Psoas muscle (tissue), 7 donors: ENCODE measurements at regions not wholly inside any gene's neighbourhood (a gene's known extent, or its start where the extent isn't known, plus 50 kb on each side); places are given as distances from the start of the nearest gene placed in this dataset.

Experiments used
- ATAC-seq, 4 donors: fragments of 200-7000 bp; cut with Tn5 transposase; one replicate each; pipeline ENCODE4 v1.9.1; 2020; ENCODE audit warnings: moderate library complexity in 3 of 4, mild to moderate bottlenecking in 2 of 4
- DNase-seq, 2 donors: peaks; one replicate each; pipeline ENCODE4 v3.0.0-alpha.2; 2020
- H3K27ac ChIP-seq: fragments of 200-600 bp; one replicate; pipeline ENCODE4 v1.8.0; 2022
- H3K27me3 ChIP-seq, 3 donors: fragments of 200-600 bp in 1 of 3; one replicate each; pipeline versions ENCODE4 v1.6.1 to v1.8.0; 2013 to 2022; ENCODE audit warnings: low read length in 2 of 3, mild to moderate bottlenecking in 2 of 3, moderate library complexity in 1 of 3; ENCODE audit not compliant: insufficient read depth in 3 of 3
- H3K36me3 ChIP-seq, 2 donors: fragments of 200-600 bp in 1 of 2; one replicate each; pipeline versions ENCODE4 v1.6.1 to v1.8.0; 2013 to 2022; ENCODE audit warnings: low read depth in 1 of 2, mild to moderate bottlenecking in 1 of 2, moderate library complexity in 1 of 2; ENCODE audit not compliant: insufficient read depth in 1 of 2
- H3K4me1 ChIP-seq: fragments of 200-600 bp; one replicate; pipeline ENCODE4 v1.8.0; 2022
- H3K4me3 ChIP-seq: fragments of 200-600 bp; one replicate; pipeline ENCODE4 v1.8.0; 2022; ENCODE audit warnings: mild to moderate bottlenecking
- H3K9me3 ChIP-seq: fragments of 200-600 bp; one replicate; pipeline ENCODE4 v1.8.0; 2022
- WGBS, 3 donors: extraction: QIAGEN DNeasy Blood & Tissue Kit; methylation state at CpG; one replicate each; pipeline versions ENCODE4 v1.1.6 to v1.1.7; 2013; 5-methylcytosine and 5-hydroxymethylcytosine counted together
- intact Hi-C, 2 donors: fragments of 100-400 bp; cut with DNase I; formaldehyde crosslinking; loops; one replicate each; pipeline versions ENCODE4 v1.11.0 to v1.14.2; 2022
- TF ChIP-seq, protein P1 (sequence below): fragments of 200-600 bp; IDR thresholded peaks from one replicate; pipeline ENCODE4 v1.8.0; 2022; ENCODE audit warnings: antibody characterized with exemption
- donor health status: healthy with polysubstance abuse.
- donor health status: DM: no; HTN: no; CAD: no; lungs with moderate emphysema.
- donor health status: Bipolar disorder and iron deficiency.
- donor health status: healthy.
- donor health status: DM: yes; HTN: yes; CAD: no.
- donor health status: DM: no; HTN: no; CAD: no.
- donor health status: DM: yes; HTN: yes; CAD: no.

DNA sequence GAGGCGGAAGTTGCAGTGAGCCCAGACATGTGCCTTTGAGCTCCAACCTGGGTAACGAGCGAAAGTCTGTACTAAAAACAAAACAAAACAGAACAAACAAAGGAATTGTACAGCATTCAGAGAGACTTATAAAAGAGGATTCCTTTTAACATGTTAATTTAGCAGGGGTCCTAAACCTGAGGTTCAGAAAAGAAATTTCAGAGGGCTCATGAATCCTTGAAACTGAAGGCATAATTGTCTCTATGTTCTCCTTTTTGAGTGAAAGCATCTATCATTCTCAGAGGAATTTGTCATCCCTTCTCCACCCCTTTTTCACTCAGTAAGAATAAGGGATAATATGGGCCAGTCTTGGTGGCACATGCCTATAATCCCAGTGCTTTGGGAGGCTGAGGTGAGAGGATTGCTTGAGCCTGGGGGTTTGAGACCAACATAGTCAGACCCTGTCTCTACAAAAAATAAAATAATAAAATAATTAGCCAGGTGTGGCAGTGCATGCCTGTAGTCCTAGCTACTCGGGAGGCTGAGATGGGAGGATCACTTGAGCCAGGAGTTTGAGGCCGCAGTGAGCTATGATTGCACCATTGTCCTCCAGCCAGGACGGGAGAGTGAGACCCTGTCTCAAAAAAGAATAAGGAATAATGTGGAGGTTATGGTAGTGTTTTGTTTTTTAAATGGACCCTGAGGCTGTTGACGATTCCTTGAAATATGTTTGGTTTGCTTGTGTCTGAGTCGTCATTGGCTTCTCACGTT, 309.1 kb upstream of the C2CD4B start:
- no peak overlapping the region for H3K4me3 ChIP-seq
- peak overlapping the region; percentile 82 for H3K27ac ChIP-seq
- no peaks in the 10 kb centered on the region for H3K9me3 ChIP-seq
- H3K36me3 ChIP-seq = no peaks in the 10 kb centered on the region
- ATAC-seq (no peak), DNase-seq (no peak)
- peaks cover 67% of the 10 kb centered on the region for H3K4me1 ChIP-seq
- TF ChIP-seq, protein P1, sequence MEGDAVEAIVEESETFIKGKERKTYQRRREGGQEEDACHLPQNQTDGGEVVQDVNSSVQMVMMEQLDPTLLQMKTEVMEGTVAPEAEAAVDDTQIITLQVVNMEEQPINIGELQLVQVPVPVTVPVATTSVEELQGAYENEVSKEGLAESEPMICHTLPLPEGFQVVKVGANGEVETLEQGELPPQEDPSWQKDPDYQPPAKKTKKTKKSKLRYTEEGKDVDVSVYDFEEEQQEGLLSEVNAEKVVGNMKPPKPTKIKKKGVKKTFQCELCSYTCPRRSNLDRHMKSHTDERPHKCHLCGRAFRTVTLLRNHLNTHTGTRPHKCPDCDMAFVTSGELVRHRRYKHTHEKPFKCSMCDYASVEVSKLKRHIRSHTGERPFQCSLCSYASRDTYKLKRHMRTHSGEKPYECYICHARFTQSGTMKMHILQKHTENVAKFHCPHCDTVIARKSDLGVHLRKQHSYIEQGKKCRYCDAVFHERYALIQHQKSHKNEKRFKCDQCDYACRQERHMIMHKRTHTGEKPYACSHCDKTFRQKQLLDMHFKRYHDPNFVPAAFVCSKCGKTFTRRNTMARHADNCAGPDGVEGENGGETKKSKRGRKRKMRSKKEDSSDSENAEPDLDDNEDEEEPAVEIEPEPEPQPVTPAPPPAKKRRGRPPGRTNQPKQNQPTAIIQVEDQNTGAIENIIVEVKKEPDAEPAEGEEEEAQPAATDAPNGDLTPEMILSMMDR = no peak
- 70 to 80% (median 75%) methylated on average over 9 of the region's 9 CpGs for WGBS, 3 donors
- H3K27me3 ChIP-seq = no peaks in the 10 kb centered on the region
- intact Hi-C loops = loop anchor here in 1 of 2 donors (5.0 kb wide), 1 partner anchor 173 kb away; no protein-coding TSS in a partner anchor

DNA sequence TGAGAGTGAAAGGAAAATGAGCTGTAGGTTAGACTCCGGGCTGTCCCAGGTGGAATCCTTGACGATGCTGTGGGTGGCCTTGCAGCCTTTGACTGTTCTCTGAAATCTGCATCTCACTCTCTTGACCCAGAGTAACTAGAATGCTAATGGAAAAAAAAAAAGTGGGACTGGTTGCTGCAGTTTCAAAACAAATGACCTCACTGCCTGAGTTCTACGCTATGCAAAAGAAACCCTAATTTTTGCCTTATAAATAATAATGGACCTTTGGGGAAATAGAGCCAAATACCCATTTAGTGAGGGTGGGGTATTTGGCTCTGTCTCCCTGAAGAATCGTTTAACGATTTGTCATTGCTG, 309.7 kb upstream of the C2CD4B start:
- H3K27ac ChIP-seq = peak overlapping the region; percentile 82
- no peak overlapping the region for H3K4me3 ChIP-seq
- H3K36me3 ChIP-seq = no peaks in the 10 kb centered on the region
- H3K27me3 ChIP-seq = no peaks in the 10 kb centered on the region
- 32 to 50% (median 34%) methylated on average over 5 of the region's 5 CpGs for WGBS, 3 donors
- DNase-seq = no peak
- no peak for ATAC-seq
- H3K9me3 ChIP-seq = no peaks in the 10 kb centered on the region
- TF ChIP-seq, protein P1 = no peak
- intact Hi-C loops = loop anchor here (5.0 kb wide), 3 partner anchors 38 to 173 kb away; partner anchors contain the start of gene TLN2 (in 1 of the 2)
- H3K4me1 ChIP-seq = peaks cover 64% of the 10 kb centered on the region

DNA sequence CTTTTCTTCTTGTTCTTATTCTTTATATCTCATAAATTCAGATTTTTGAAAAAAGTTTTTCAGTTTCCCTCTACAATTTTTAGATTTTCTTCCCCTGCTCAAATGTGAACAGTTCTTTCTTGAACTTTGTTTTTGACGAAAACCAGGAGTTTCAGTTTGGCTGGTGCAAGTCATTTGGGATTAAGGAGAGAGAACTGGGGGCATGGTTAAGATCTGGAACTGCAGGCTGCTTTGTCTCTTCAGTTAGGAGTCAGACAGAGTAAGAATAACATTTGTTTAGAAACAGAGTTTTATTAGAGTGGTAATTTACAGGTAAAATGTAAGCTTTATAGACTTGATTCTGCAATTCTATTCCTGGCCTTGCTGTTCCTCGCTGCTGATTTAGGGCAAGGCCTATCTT, 310.5 kb upstream of the C2CD4B start:
- intact Hi-C loops = loop anchor here (5.0 kb wide), 2 partner anchors 37 to 83 kb away; partner anchors contain the start of gene TLN2 (in 1 of the 2)
- ATAC-seq (no peak), DNase-seq (no peak)
- TF ChIP-seq, protein P1 = no peak
- no peaks in the 10 kb centered on the region for H3K27me3 ChIP-seq
- H3K36me3 ChIP-seq = no peaks in the 10 kb centered on the region
- H3K4me3 ChIP-seq = no peak overlapping the region
- peak overlapping the region; percentile 82 for H3K27ac ChIP-seq
- WGBS, 3 donors = 44 to 76% (median 47%) methylated on average over 2 of the region's 2 CpGs
- H3K4me1 ChIP-seq = peaks cover 56% of the 10 kb centered on the region
- no peaks in the 10 kb centered on the region for H3K9me3 ChIP-seq

DNA sequence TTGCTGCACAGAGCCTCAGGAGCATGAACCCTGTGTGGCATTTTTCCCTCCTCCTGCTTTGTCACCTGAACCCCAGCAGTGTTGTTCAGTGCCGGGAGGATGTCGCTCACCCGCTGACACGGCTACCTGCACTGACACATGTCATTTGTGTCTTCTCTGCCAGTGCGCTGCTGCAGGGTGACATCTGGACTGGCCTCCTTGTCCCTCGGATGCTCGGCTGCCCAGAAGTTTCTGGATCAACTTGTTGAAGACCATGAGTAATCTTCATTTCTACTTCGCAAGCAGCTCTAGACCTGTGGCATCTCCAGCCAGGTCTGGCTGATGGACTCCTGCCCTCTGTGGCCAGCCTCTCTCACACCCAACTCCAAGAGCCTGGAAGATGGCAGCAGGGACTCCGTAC, 311.1 kb upstream of the C2CD4B start:
- peak overlapping the region; percentile 82 for H3K27ac ChIP-seq

More for the DNA sequence above, 311.1 kb upstream of the C2CD4B start:
- 40 to 71% (median 45%) methylated on average over 9 of the region's 9 CpGs for WGBS, 3 donors
- H3K36me3 ChIP-seq = no peaks in the 10 kb centered on the region
- no peaks in the 10 kb centered on the region for H3K27me3 ChIP-seq
- H3K4me3 ChIP-seq = no peak overlapping the region
- intact Hi-C loops = loop anchor here (5.0 kb wide), 2 partner anchors 36 to 84 kb away; partner anchors contain the start of gene TLN2 (in 1 of the 2)
- no peaks in the 10 kb centered on the region for H3K9me3 ChIP-seq
- ATAC-seq (no peak), DNase-seq (no peak)
- TF ChIP-seq, protein P1 = no peak
- H3K4me1 ChIP-seq = peaks cover 52% of the 10 kb centered on the region
